GM23248 (cell line): ENCODE measurements at regions not wholly inside any gene's neighbourhood (a gene's known extent, or its start where the extent isn't known, plus 50 kb on each side); places are given as distances from the start of the nearest gene placed in this dataset.

Experiments used
- EZH2 ChIP-seq: fragments of 200-600 bp; sonication (generic); IDR thresholded peaks from 2 replicates; pipeline ENCODE4 v1.6.1; 2018; ENCODE audit warnings: antibody characterized with exemption, mild to moderate bottlenecking; ENCODE audit not compliant: insufficient read depth, poor library complexity, severe bottlenecking
- EZH2phosphoT487 ChIP-seq: fragments of 200-600 bp; sonication (generic); IDR thresholded peaks from 2 replicates; pipeline ENCODE4 v1.6.1; 2018; ENCODE audit warnings: antibody characterized with exemption, moderate library complexity, mild to moderate bottlenecking, low read depth; ENCODE audit not compliant: insufficient read depth

GRCh38 chr1:195618287-195618686 lies 990.0 kb downstream of the KCNT2 start:
- TF ChIP-seq EZH2phosphoT487 (no peak), EZH2 (no peak)
